Fibroblast of the aortic adventitia (primary cell): ENCODE measurements at regions not wholly inside any gene's neighbourhood (a gene's known extent, or its start where the extent isn't known, plus 50 kb on each side); places are given as distances from the start of the nearest gene placed in this dataset.
A peak's percentile ranks its signal among the peaks of the same experiment; 100 is the strongest.

Experiments used
- DNase-seq: peaks from one replicate; pipeline ENCODE4 v3.0.0-alpha.2; 2010; ENCODE audit warnings: low read depth
- H3K4me3 ChIP-seq: 2 replicates; pipeline ENCODE4 v1.5.1; 2011; ENCODE audit warnings: low read depth, mild to moderate bottlenecking, control low read depth, low read length, moderate library complexity
- CTCF ChIP-seq: IDR thresholded peaks from 2 replicates; pipeline ENCODE4 v1.5.1; 2011; ENCODE audit warnings: mild to moderate bottlenecking, low read length, control low read depth, inconsistent platforms; ENCODE audit not compliant: insufficient read depth

- H3K4me3 ChIP-seq: no peak overlapping the region
- TF ChIP-seq CTCF: no peak
- DNase-seq: peak; percentile 68
Observed at GRCh38 chr12:66047411-66048021, 83.0 kb downstream of the LLPH start.

- no peak overlapping the region for H3K4me3 ChIP-seq
- TF ChIP-seq CTCF: no peak
- no peak for DNase-seq
Observed at GRCh38 chr12:66045506-66045905, 85.0 kb downstream of the LLPH start.

- no peak for DNase-seq
- no peak for TF ChIP-seq CTCF
- H3K4me3 ChIP-seq: no peak overlapping the region
Observed at GRCh38 chr12:66044731-66045130, 85.8 kb downstream of the LLPH start.

GRCh38 chr12:66043035-66043434 lies 87.5 kb downstream of the LLPH start:
- H3K4me3 ChIP-seq: no peak overlapping the region
- TF ChIP-seq CTCF: no peak
- DNase-seq: no peak

GRCh38 chr12:66041651-66042363 lies 88.7 kb downstream of the LLPH start:
- TF ChIP-seq CTCF: no peak
- no peak for DNase-seq

GRCh38 chr12:66036317-66036716 lies 94.2 kb downstream of the LLPH start:
- TF ChIP-seq CTCF: peak; percentile 34
- no peak overlapping the region for H3K4me3 ChIP-seq
- DNase-seq: peak; percentile 98

More at GRCh38 chr12:66041651-66042363, 88.7 kb downstream of the LLPH start:
- H3K4me3 ChIP-seq: no peak overlapping the region
